Panc1 (cell line): ENCODE measurements at regions not wholly inside any gene's neighbourhood (a gene's known extent, or its start where the extent isn't known, plus 50 kb on each side); places are given as distances from the start of the nearest gene placed in this dataset.

Experiments used
- REST ChIP-seq, 2 experiments: IDR thresholded peaks; 2 replicates each; pipeline ENCODE4 v1.6.1; 2011 to 2012; ENCODE audit warnings: low read depth in 2 of 2, control low read depth in 1 of 2, low read length in 1 of 2, mild to moderate bottlenecking in 1 of 2, moderate library complexity in 1 of 2; ENCODE audit not compliant: insufficient read depth in 1 of 2
- TCF7L2 ChIP-seq: IDR thresholded peaks from 2 replicates; pipeline ENCODE4 v1.6.1; 2011; ENCODE audit warnings: mild to moderate bottlenecking, low read depth, low read length, inconsistent platforms
- TF ChIP-seq, protein P1 (sequence below): fragments of 450-650 bp; IDR thresholded peaks from 2 replicates; pipeline ENCODE4 v1.5.1; 2017; ENCODE audit warnings: mild to moderate bottlenecking

GRCh38 chr5:20498926-20499325, 510.9 kb upstream of the CDH18 start:
- TF ChIP-seq, protein P1, sequence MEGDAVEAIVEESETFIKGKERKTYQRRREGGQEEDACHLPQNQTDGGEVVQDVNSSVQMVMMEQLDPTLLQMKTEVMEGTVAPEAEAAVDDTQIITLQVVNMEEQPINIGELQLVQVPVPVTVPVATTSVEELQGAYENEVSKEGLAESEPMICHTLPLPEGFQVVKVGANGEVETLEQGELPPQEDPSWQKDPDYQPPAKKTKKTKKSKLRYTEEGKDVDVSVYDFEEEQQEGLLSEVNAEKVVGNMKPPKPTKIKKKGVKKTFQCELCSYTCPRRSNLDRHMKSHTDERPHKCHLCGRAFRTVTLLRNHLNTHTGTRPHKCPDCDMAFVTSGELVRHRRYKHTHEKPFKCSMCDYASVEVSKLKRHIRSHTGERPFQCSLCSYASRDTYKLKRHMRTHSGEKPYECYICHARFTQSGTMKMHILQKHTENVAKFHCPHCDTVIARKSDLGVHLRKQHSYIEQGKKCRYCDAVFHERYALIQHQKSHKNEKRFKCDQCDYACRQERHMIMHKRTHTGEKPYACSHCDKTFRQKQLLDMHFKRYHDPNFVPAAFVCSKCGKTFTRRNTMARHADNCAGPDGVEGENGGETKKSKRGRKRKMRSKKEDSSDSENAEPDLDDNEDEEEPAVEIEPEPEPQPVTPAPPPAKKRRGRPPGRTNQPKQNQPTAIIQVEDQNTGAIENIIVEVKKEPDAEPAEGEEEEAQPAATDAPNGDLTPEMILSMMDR = no peak
- TF ChIP-seq REST (IDR thresholded peaks at IDR 0.05; ENCODE audit: insufficient read depth in 1 of 2, low read depth in 2 of 2, low read length in 1 of 2) (no peak), TCF7L2 (no peak)
